ENCODE measurements at regions not wholly inside any gene's neighbourhood (a gene's known extent, or its start where the extent isn't known, plus 50 kb on each side); places are given as distances from the start of the nearest gene placed in this dataset.

GRCh38 chr7:12777257-12777656 is 89.8 kb downstream of the ARL4A start:
- Histone ChIP-seq H3K27ac (no peak overlapping the region), H3K36me3 (no peaks in the 10 kb centered on the region), H3K4me1 (no peaks in the 10 kb centered on the region), H3K27me3 (no peaks in the 10 kb centered on the region), H3K4me3 (no peak overlapping the region), H3K9me3 (no peaks in the 10 kb centered on the region)
- ATAC-seq: no peak
- whole genome bisulfite sequencing, 2 donors (ENCODE audit: low coverage in 1 of 2): 96 to 100% methylated on average over 1 to 2 of the region's 2 CpGs
- no peak for TF ChIP-seq POLR2AphosphoS5 (IDR thresholded peaks at IDR 0.05)
- no peak for TF ChIP-seq CTCF (IDR thresholded peaks at IDR 0.05)
- TF ChIP-seq EP300 (IDR thresholded peaks at IDR 0.05): no peak
- TF ChIP-seq POLR2A (IDR thresholded peaks at IDR 0.05): no peak

- no peak overlapping the region for H3K27ac ChIP-seq
- H3K4me3 ChIP-seq: no peak overlapping the region
- WGBS, 2 donors (ENCODE audit: low coverage in 1 of 2): 47 to 75% methylated on average over 3 of the region's 3 CpGs
- H3K36me3 ChIP-seq: no peaks in the 10 kb centered on the region
- no peaks in the 10 kb centered on the region for H3K27me3 ChIP-seq
- H3K4me1 ChIP-seq: no peaks in the 10 kb centered on the region
- ATAC-seq: no peak
- H3K9me3 ChIP-seq: no peaks in the 10 kb centered on the region
- TF ChIP-seq POLR2A (IDR thresholded peaks at IDR 0.05) (no peak), POLR2AphosphoS5 (IDR thresholded peaks at IDR 0.05) (no peak), CTCF (IDR thresholded peaks at IDR 0.05) (no peak), EP300 (IDR thresholded peaks at IDR 0.05) (no peak)
Measured at GRCh38 chr7:12779947-12780346, 92.5 kb downstream of the ARL4A start.

- Histone ChIP-seq H3K27me3 (no peaks in the 10 kb centered on the region), H3K27ac (no peak overlapping the region), H3K4me3 (no peak overlapping the region), H3K9me3 (no peaks in the 10 kb centered on the region), H3K36me3 (no peaks in the 10 kb centered on the region), H3K4me1 (no peaks in the 10 kb centered on the region)
- ATAC-seq: no peak
- TF ChIP-seq POLR2A (IDR thresholded peaks at IDR 0.05) (no peak), POLR2AphosphoS5 (IDR thresholded peaks at IDR 0.05) (no peak), EP300 (IDR thresholded peaks at IDR 0.05) (no peak), CTCF (IDR thresholded peaks at IDR 0.05) (no peak)
- WGBS, 2 donors (ENCODE audit: low coverage in 1 of 2): 45 to 50% methylated on average over 1 of the region's 1 CpG
Measured at GRCh38 chr7:12783421-12784095, 96.1 kb downstream of the ARL4A start.

- H3K27me3 ChIP-seq: no peaks in the 10 kb centered on the region
- H3K9me3 ChIP-seq: no peaks in the 10 kb centered on the region
- WGBS, 2 donors (ENCODE audit: low coverage in 1 of 2): 93 to 94% methylated on average over 4 of the region's 4 CpGs
- no peak for ATAC-seq
- H3K4me1 ChIP-seq: no peaks in the 10 kb centered on the region
- H3K36me3 ChIP-seq: no peaks in the 10 kb centered on the region
- H3K27ac ChIP-seq: no peak overlapping the region
- H3K4me3 ChIP-seq: no peak overlapping the region
- TF ChIP-seq POLR2A (IDR thresholded peaks at IDR 0.05) (no peak), POLR2AphosphoS5 (IDR thresholded peaks at IDR 0.05) (no peak), EP300 (IDR thresholded peaks at IDR 0.05) (no peak), CTCF (IDR thresholded peaks at IDR 0.05) (no peak)
Measured at GRCh38 chr7:12785473-12785872, 98.0 kb downstream of the ARL4A start.

- TF ChIP-seq POLR2AphosphoS5 (IDR thresholded peaks at IDR 0.05) (no peak), CTCF (IDR thresholded peaks at IDR 0.05) (no peak), EP300 (IDR thresholded peaks at IDR 0.05) (no peak), POLR2A (IDR thresholded peaks at IDR 0.05) (no peak)
Measured at GRCh38 chr7:12786494-12786893, 99.1 kb downstream of the ARL4A start.

More at GRCh38 chr7:12786494-12786893, 99.1 kb downstream of the ARL4A start:
- Histone ChIP-seq H3K27me3 (no peaks in the 10 kb centered on the region), H3K36me3 (no peaks in the 10 kb centered on the region), H3K9me3 (no peaks in the 10 kb centered on the region), H3K4me3 (no peak overlapping the region), H3K27ac (no peak overlapping the region), H3K4me1 (no peaks in the 10 kb centered on the region)
- WGBS, 2 donors (ENCODE audit: low coverage in 1 of 2): 55 to 68% methylated on average over 4 of the region's 4 CpGs
- ATAC-seq: no peak
